GM18499 (cell line): ENCODE measurements at regions not wholly inside any gene's neighbourhood (a gene's known extent, or its start where the extent isn't known, plus 50 kb on each side); places are given as distances from the start of the nearest gene placed in this dataset.
A peak's percentile ranks its signal among the peaks of the same experiment; 100 is the strongest.

Source experiments
- ATAC-seq: cut with Tn5 transposase; IDR thresholded peaks from one replicate; pipeline ENCODE4 v1.9.1; 2021; ENCODE audit warnings: moderate number of reproducible peaks; ENCODE audit not compliant: insufficient read depth, unreplicated experiment

GRCh38 chr1:78790174-78790573 lies 140.5 kb downstream of the IFI44 start:
- no peak for ATAC-seq

- ATAC-seq = no peak
Measured at GRCh38 chr1:78792756-78793155, 143.1 kb downstream of the IFI44 start.

- ATAC-seq = no peak
Measured at GRCh38 chr1:78797108-78797781, 147.6 kb downstream of the IFI44 start.

GRCh38 chr1:78799926-78800325 lies 150.3 kb downstream of the IFI44 start:
- ATAC-seq = no peak

GRCh38 chr1:78814176-78814575 lies 164.5 kb downstream of the IFI44 start:
- ATAC-seq = no peak

- ATAC-seq = no peak
Measured at GRCh38 chr1:78825561-78825960, 175.9 kb downstream of the IFI44 start.

GRCh38 chr1:78829644-78830043 lies 176.9 kb downstream of the ADGRL4 start:
- no peak for ATAC-seq

GRCh38 chr1:78830321-78830720 lies 176.2 kb downstream of the ADGRL4 start:
- ATAC-seq = no peak

GRCh38 chr1:78831731-78832360 lies 174.7 kb downstream of the ADGRL4 start:
- ATAC-seq = no peak

- no peak for ATAC-seq
Measured at GRCh38 chr1:78833491-78833890, 173.0 kb downstream of the ADGRL4 start.

- peak; percentile 66 for ATAC-seq
Measured at GRCh38 chr1:78834201-78834741, 172.3 kb downstream of the ADGRL4 start.

GRCh38 chr1:78836726-78837125 lies 169.8 kb downstream of the ADGRL4 start:
- no peak for ATAC-seq

- ATAC-seq = no peak
Measured at GRCh38 chr1:78839704-78840277, 166.7 kb downstream of the ADGRL4 start.
